HepG2 (cell line): ENCODE measurements at regions not wholly inside any gene's neighbourhood (a gene's known extent, or its start where the extent isn't known, plus 50 kb on each side); places are given as distances from the start of the nearest gene placed in this dataset.

ENCODE experiments used
- CTCF ChIP-seq: sonication (generic); formaldehyde crosslinking; IDR thresholded peaks from 2 replicates; pipeline ENCODE4 v1.5.0; 2020; ENCODE audit warnings: mild to moderate bottlenecking, missing genetic modification reagents, moderate library complexity
- GPN1 ChIP-seq: sonication (generic); formaldehyde crosslinking; IDR thresholded peaks from 2 replicates; pipeline ENCODE4 v1.5.1; 2020; ENCODE audit warnings: missing genetic modification reagents, borderline replicate concordance
- NFRKB ChIP-seq: fragments of 450-650 bp; IDR thresholded peaks from 2 replicates; pipeline ENCODE4 v1.6.1; 2017
- PHB2 ChIP-seq: fragments of 450-650 bp; IDR thresholded peaks from 2 replicates; pipeline ENCODE4 v1.6.1; 2018; ENCODE audit not compliant: partially characterized antibody
- PRDM10 ChIP-seq: sonication (generic); formaldehyde crosslinking; IDR thresholded peaks from 2 replicates; pipeline ENCODE4 v1.4.0; 2020; ENCODE audit warnings: low read depth, missing genetic modification reagents
- ZBTB1 ChIP-seq: sonication (generic); formaldehyde crosslinking; IDR thresholded peaks from 2 replicates; pipeline ENCODE4 v1.4.0; 2020; ENCODE audit warnings: missing genetic modification reagents, borderline replicate concordance
- ZNF766 ChIP-seq: sonication (generic); formaldehyde crosslinking; IDR thresholded peaks from 2 replicates; pipeline ENCODE4 v1.5.0; 2020; ENCODE audit warnings: missing genetic modification reagents, borderline replicate concordance
- ZNF770 ChIP-seq: sonication (generic); formaldehyde crosslinking; IDR thresholded peaks from 2 replicates; pipeline ENCODE4 v1.5.0; 2020; ENCODE audit warnings: mild to moderate bottlenecking, missing genetic modification reagents
- ZSCAN22 ChIP-seq: sonication (generic); formaldehyde crosslinking; IDR thresholded peaks from 2 replicates; pipeline ENCODE4 v1.4.0; 2020; ENCODE audit warnings: mild to moderate bottlenecking, missing genetic modification reagents
- TF ChIP-seq, protein P1 (sequence below): sonication (generic); formaldehyde crosslinking; IDR thresholded peaks from 2 replicates; pipeline ENCODE4 v1.4.0; 2020; ENCODE audit warnings: missing genetic modification reagents, borderline replicate concordance
- TF ChIP-seq, protein P2 (sequence below): sonication (generic); formaldehyde crosslinking; IDR thresholded peaks from 2 replicates; pipeline ENCODE4 v1.5.0; 2020; ENCODE audit warnings: mild to moderate bottlenecking, missing genetic modification reagents
- TF ChIP-seq, protein P3 (sequence below): IDR thresholded peaks from 2 replicates; pipeline ENCODE4 v1.6.1; 2018; ENCODE audit warnings: missing genetic modification reagents, mild to moderate bottlenecking, missing compliant biosample characterization

DNA sequence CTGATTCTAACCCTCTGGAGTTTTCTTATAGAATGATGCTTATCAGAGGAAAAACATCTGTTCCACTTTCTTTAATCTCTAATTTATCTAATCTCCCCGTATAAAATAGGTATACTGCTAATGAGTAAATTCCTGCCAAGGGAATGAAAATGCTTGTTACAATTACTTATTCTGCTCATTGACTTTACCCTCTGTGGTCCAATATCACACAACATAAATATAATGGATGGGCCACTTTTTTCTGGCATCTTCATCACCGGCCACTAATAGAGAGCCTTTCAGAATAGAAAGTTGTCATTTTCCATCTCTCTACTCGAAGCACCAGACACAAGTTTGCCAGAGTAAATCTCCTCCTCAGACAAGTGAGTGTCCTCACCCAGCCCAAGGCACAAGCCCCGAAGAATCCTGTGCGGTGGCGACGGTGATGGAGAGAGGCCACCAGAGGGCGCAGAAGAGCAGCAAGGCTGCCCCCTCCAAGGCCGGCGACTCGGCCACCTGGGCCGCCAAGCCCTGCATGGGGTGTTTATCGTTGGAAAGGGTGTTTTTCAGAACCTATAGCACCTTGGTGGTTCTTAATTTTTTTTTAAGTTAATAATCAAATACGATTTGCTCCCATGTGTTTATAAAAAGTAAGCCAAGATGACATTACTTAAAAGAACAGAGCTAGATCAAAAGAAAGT lies 212.9 kb upstream of the ARID1B start (continued):
- TF ChIP-seq, protein P1, sequence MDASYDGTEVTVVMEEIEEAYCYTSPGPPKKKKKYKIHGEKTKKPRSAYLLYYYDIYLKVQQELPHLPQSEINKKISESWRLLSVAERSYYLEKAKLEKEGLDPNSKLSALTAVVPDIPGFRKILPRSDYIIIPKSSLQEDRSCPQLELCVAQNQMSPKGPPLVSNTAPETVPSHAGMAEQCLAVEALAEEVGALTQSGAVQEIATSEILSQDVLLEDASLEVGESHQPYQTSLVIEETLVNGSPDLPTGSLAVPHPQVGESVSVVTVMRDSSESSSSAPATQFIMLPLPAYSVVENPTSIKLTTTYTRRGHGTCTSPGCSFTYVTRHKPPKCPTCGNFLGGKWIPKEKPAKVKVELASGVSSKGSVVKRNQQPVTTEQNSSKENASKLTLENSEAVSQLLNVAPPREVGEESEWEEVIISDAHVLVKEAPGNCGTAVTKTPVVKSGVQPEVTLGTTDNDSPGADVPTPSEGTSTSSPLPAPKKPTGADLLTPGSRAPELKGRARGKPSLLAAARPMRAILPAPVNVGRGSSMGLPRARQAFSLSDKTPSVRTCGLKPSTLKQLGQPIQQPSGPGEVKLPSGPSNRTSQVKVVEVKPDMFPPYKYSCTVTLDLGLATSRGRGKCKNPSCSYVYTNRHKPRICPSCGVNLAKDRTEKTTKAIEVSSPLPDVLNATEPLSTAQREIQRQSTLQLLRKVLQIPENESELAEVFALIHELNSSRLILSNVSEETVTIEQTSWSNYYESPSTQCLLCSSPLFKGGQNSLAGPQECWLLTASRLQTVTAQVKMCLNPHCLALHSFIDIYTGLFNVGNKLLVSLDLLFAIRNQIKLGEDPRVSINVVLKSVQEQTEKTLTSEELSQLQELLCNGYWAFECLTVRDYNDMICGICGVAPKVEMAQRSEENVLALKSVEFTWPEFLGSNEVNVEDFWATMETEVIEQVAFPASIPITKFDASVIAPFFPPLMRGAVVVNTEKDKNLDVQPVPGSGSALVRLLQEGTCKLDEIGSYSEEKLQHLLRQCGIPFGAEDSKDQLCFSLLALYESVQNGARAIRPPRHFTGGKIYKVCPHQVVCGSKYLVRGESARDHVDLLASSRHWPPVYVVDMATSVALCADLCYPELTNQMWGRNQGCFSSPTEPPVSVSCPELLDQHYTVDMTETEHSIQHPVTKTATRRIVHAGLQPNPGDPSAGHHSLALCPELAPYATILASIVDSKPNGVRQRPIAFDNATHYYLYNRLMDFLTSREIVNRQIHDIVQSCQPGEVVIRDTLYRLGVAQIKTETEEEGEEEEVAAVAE (CRISPR knock-in tag), result peak; percentile 71; the same call in 1 of the 2 replicates
- TF ChIP-seq PRDM10 (CRISPR knock-in tag) (no peak), CTCF (CRISPR knock-in tag) (peak; percentile 95), GPN1 (no peak), ZSCAN22 (no peak), ZBTB1 (no peak), PHB2 (no peak), ZNF770 (CRISPR knock-in tag) (no peak), NFRKB (no peak), ZNF766 (CRISPR knock-in tag) (no peak)
- TF ChIP-seq, protein P2, sequence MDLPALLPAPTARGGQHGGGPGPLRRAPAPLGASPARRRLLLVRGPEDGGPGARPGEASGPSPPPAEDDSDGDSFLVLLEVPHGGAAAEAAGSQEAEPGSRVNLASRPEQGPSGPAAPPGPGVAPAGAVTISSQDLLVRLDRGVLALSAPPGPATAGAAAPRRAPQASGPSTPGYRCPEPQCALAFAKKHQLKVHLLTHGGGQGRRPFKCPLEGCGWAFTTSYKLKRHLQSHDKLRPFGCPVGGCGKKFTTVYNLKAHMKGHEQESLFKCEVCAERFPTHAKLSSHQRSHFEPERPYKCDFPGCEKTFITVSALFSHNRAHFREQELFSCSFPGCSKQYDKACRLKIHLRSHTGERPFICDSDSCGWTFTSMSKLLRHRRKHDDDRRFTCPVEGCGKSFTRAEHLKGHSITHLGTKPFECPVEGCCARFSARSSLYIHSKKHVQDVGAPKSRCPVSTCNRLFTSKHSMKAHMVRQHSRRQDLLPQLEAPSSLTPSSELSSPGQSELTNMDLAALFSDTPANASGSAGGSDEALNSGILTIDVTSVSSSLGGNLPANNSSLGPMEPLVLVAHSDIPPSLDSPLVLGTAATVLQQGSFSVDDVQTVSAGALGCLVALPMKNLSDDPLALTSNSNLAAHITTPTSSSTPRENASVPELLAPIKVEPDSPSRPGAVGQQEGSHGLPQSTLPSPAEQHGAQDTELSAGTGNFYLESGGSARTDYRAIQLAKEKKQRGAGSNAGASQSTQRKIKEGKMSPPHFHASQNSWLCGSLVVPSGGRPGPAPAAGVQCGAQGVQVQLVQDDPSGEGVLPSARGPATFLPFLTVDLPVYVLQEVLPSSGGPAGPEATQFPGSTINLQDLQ (CRISPR knock-in tag), result no peak
- TF ChIP-seq, protein P3, sequence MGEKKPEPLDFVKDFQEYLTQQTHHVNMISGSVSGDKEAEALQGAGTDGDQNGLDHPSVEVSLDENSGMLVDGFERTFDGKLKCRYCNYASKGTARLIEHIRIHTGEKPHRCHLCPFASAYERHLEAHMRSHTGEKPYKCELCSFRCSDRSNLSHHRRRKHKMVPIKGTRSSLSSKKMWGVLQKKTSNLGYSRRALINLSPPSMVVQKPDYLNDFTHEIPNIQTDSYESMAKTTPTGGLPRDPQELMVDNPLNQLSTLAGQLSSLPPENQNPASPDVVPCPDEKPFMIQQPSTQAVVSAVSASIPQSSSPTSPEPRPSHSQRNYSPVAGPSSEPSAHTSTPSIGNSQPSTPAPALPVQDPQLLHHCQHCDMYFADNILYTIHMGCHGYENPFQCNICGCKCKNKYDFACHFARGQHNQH, result peak; percentile 73; the same call in 1 of the 2 replicates
